ENCODE measurements at regions not wholly inside any gene's neighbourhood (a gene's known extent, or its start where the extent isn't known, plus 50 kb on each side); places are given as distances from the start of the nearest gene placed in this dataset.
A peak's percentile ranks its signal among the peaks of the same experiment; 100 is the strongest.

- DNase-seq (ENCODE audit: low read depth) = no peak
Observed at GRCh38 chr2:16118611-16119590, 178.6 kb downstream of the MYCN start.

DNA sequence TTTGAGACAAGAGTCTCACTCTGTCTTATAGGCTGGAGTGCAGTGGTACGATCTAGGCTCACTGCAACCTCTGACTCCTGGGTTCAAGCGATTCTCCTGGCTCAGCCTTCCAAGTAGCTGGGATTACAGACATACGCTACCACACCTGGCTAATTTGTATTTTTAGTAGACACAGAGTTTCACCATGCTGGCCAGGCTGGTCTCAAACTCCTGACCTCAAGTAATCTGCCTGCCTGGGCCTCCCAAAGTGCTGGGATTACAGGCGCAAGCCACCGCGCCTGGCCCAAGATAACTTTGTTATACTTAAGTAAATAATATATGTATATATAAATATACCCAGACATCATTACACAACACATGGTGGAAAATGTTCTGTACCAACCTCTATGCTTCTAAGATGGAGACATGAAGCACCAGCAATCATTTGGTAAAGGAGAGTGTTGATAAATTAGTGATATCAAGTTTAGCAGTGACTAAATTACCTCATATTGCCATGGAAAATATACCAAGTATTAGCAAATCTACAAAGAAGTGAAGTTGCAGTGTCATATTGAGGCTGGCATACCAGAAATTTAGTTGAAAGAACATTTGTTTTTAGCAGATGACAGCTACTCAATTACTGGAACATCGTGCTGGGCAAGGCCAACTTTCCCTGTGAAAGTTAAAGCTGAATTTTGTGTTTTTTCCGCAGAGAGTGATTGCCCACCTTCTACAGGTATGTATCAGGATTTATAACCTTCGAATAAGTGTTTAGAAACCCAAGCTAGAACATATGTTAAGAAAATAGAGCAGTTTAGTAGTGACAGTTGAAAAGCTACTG, 177.7 kb downstream of the MYCN start:
- DNase-seq (ENCODE audit: low read depth) = no peak

DNA sequence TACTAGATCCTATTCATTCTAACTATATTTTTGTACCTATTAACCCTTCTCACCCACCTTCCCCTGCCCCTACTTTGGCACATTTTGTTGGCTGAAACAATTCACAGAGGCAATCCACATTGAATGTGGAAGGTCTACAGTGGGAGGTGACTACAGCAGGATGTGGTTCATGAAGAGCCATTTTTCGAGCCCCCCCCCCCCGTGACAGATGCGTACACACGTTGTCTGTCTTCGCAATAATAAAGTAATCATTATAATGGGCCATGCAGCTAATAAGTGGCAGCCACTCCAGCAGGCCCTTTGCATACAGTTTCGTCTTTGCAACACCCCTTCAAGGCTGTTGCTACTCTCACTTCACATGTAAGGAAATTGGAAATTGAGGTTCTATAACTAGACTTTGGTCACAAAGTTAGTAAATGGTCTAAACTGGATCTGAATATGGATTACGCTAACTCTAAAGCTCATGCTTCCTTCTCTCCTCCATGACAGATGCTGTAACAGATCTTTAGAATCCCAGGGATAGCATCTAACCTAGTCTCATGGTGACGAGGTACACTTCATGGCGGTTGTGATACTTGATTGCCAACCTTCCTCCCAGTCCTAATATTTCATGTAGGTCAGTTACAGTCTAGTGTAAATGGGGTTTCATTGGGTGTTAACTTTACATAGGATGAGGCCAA, 176.8 kb downstream of the MYCN start:
- DNase-seq (ENCODE audit: low read depth) = no peak

- DNase-seq (ENCODE audit: low read depth) = no peak
Observed at GRCh38 chr2:16115881-16116830, 175.8 kb downstream of the MYCN start.

DNA sequence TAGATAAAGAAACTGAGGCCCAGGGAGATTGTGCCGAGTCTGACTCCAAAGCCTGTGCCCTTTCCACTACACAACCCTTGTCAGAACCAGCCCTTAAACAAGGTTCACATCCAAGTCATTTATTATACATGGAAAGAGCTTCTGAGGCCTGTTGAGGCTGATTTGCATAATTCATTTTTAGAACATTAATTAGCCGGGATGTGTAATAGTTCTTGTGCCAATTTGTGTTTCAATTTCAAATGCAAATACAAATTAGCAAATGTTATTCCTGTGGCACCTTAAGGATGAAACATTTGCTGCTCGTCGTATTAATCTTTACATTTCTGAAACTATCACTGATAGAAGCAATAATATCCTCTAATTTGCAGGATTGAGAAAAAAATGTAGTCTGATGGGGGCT, 174.9 kb downstream of the MYCN start:
- DNase-seq (ENCODE audit: low read depth) = no peak

DNA sequence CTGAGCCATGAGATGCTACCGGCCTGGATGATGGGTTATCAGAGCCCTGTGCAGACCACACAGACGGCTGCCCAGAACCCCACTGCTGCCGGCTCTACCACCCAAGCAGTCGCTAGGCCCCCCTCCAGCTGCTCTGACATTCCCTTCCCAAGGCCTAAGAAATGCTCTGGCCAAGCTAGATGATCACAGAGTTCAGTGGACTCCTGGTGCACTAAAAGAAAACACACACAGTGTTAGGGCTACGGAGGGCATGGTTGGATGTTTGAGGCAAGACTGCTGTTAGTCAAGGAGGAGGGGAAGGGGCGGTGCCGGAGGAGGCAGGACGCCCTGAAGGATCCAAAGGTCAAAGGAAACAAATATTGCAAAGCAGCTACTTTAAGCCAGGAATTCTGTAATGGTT, 174.5 kb downstream of the MYCN start:
- DNase-seq (ENCODE audit: low read depth) = no peak

DNA sequence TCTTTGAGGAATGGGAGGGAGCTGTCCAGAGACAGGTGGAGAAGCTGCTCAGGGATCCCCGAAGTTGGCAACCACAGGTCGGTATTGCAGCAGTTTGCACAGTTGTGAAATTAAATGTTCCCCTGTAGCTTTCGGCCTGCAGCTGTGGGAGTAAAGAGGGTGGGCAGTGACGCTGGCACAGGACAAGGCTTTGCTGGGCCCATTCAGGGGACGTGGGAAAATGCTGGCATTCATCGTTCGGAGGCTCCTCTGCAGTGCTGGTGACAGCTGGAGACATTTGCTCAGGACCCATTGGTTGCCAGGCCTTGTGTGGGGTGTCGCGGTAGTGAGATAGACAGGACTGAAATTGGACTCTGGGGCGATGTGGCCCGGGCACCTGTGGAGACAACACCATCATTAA, 173.7 kb downstream of the MYCN start:
- no peak for DNase-seq (ENCODE audit: low read depth)

- DNase-seq (ENCODE audit: low read depth) = no peak
Observed at GRCh38 chr2:16113568-16113967, 173.2 kb downstream of the MYCN start.

DNA sequence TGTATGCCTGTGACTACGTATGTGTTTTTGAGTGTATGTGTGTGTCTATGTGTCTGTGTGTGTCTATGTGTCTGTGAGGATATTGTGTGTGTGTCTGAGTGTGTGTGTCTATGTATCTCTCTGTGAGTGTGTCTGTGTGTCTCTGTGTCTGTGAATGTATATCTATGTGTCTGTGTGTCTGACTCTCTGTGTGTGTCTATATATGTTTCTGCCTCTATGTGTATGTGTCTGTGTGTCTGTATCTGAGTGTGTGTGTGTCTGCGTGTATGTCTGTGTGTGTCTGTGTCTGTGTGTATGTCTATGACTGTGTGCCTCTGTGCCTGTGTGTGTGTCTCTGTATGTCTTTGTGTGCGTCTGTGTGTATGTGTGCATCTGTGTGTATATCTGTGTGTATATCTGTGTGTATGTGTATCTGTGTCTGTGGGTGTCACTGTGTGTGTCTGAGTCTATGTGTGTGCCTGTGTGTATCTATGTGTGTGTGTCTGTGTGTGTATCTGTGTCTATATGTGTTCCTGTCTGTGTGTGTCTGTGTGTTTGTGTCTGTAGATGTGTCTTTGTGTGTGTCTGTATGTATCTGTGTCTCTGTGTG, 172.7 kb downstream of the MYCN start:
- no peak for DNase-seq (ENCODE audit: low read depth)

DNA sequence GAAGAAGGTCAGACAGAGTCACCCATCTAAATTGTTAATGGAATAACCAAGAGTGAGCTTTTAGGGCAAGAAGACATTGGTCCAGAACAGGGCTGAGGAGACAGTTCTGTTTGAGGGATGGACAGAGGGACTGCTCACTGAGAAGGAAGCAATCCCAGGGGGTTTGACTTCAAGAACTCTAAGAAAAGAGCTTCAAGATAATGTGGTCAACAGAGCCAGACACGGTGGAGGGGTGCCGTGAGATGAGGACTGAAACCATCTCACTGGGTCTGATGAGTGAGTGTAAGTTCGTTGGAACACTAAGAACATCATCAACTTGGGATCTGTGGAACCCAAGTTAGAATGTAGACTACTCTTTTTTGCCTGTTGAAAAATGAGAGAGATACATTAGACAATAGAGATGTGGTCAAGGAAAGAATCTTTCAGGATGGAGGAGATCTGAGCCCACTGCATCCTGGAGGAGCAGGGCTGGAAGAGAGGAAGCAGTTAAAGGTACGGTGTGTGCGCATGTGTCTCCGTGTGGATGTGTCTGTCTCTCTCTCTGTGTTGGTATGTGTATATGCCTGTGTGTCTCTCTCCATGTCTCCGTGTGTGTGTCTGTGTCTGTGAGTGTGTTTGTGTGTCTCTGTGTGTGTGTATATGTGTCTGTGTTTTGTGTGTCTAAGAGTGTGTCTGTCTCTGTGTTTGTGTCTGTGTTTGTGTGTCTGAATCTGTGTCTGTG, 172.1 kb downstream of the MYCN start:
- no peak for DNase-seq (ENCODE audit: low read depth)

DNA sequence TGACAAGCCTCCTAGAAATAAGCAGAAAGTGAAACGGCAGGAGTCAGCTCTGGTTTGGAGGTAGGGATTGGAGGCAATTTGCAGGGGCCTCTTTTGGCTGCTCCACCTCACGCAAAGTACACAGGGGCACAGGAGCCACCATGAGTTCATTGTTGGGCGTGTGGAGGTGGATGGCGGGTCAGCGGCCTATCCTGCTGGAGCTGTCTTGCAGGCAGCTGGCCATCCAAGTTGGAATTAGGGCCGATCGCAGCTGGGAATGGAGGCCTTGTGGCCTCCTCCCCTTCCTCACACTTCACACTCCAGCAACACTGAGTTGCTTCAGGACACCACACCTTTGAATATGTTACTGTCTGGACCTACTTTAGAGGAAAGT, 171.5 kb downstream of the MYCN start:
- no peak for DNase-seq (ENCODE audit: low read depth)

GRCh38 chr2:16109821-16110310, 169.5 kb downstream of the MYCN start:
- no peak for DNase-seq (ENCODE audit: low read depth)

GRCh38 chr2:16109368-16109820, 169.0 kb downstream of the MYCN start:
- no peak for DNase-seq (ENCODE audit: low read depth)

- no peak for DNase-seq (ENCODE audit: low read depth)
Observed at GRCh38 chr2:16107246-16107645, 166.9 kb downstream of the MYCN start.

- no peak for DNase-seq (ENCODE audit: low read depth)
Observed at GRCh38 chr2:16106619-16107018, 166.3 kb downstream of the MYCN start.

DNA sequence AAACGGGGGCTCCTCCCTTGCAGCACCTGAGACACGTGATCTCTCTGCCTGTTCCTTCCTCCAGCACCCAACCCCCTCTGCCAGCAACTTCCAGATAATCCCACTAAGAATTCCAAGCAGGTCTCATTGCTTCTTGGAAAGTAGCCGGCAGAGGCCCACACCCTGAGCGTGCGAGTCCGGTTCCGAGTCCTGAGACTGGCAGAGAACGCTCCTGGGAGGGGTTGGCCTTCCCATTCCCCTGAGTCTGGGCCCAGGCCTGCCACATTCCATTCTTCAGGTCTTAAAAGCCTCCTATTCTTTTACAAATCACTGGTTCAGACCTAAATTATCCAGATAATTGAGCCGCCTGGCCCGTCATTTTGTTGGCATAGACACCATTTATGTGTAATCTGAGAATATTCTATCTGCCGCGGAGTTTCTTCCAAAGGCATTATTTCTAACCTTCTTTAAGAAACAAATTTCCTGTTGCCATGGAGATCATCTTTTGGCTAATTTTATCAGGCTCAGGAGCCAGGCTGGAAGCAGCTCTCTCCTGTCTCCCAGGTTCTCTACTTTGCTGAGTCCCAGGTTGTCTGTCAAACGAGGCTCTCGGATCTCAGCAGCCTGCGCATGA, 165.4 kb downstream of the MYCN start:
- DNase-seq (ENCODE audit: low read depth) = no peak

GRCh38 chr2:16104949-16105668, 164.8 kb downstream of the MYCN start:
- DNase-seq (ENCODE audit: low read depth) = peak; percentile 1

DNA sequence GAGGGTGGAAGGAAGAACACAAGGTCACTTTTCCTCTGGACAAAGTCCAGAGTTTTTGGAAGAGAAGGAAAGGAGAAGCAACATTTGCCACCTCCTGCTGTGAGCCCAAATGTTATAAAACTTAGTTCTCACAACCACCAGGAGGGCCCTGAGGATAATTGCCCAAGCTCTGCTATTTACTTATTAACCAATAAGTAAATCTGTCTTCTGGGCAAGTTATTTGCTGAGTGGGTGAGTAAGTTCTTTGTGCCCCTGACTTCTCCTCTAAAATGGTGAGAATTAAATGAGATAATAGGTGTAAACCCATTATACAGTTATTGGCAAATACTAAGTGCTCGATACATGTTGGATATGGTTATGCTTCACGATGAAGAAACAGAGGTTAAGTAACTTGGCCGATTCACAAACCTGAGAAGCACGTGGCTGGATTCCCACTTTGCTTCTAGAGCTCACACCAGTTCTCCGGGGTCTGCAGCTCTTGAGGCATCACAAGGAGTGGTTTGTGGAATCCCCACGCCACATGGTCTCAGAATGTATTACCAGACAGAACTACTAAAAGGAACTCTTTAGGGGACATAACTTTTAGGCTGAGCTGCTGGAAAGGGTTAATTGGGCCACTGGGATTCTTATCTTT, 164.1 kb downstream of the MYCN start:
- no peak for DNase-seq (ENCODE audit: low read depth)

Measured in iris pigment epithelial cell (primary cell).